Activated naive CD8-positive, alpha-beta T cell treated with anti-CD3 and anti-CD28 coated beads for 36 hours (primary cell): ENCODE measurements at regions not wholly inside any gene's neighbourhood (a gene's known extent, or its start where the extent isn't known, plus 50 kb on each side); places are given as distances from the start of the nearest gene placed in this dataset.

ENCODE experiments used
- DNase-seq: peaks from one replicate; pipeline ENCODE4 v3.0.0; 2021
- H3K27ac Mint-ChIP-seq: one replicate; pipeline ENCODE4 v1.8.0; 2022; ENCODE audit warnings: mild to moderate bottlenecking, moderate library complexity, mixed read lengths
- H3K27me3 Mint-ChIP-seq: one replicate; pipeline ENCODE4 v1.8.0; 2022; ENCODE audit warnings: mild to moderate bottlenecking, mixed read lengths
- H3K36me3 Mint-ChIP-seq: one replicate; pipeline ENCODE4 v1.8.0; 2021; ENCODE audit warnings: mild to moderate bottlenecking, mixed read lengths
- H3K4me1 Mint-ChIP-seq: one replicate; pipeline ENCODE4 v1.8.0; 2021; ENCODE audit warnings: mixed read lengths
- H3K4me3 Mint-ChIP-seq: one replicate; pipeline ENCODE4 v1.8.0; 2022; ENCODE audit warnings: mild to moderate bottlenecking, moderate library complexity, mixed read lengths
- H3K9me3 Mint-ChIP-seq: one replicate; pipeline ENCODE4 v1.8.0; 2022; ENCODE audit warnings: mixed read lengths

DNA sequence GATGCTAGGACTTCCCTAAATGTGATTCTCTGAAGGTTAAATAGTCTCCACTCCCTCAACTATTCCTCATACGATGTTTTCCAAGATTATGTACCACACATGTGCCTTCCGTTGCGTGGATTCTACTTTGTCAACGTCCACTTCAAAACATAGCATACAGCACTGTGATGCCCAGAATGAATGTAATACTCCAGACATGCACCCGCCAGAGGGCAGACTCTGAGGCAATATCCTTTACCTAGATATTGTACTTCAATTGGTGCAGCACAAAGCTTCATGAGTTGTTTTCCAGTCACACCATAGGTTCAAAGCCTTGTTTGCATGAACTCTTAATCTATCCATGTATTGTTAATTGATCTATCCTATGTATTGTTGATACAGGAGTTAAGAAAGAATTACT is 201.0 kb upstream of the NABP1 start:
- Mint-ChIP-seq H3K4me1 (no peaks in the 10 kb centered on the region), H3K9me3 (peaks cover 9% of the 10 kb centered on the region), H3K27ac (no peak overlapping the region), H3K36me3 (no peaks in the 10 kb centered on the region), H3K27me3 (peaks cover 4% of the 10 kb centered on the region), H3K4me3 (no peak overlapping the region)
- no peak for DNase-seq

DNA sequence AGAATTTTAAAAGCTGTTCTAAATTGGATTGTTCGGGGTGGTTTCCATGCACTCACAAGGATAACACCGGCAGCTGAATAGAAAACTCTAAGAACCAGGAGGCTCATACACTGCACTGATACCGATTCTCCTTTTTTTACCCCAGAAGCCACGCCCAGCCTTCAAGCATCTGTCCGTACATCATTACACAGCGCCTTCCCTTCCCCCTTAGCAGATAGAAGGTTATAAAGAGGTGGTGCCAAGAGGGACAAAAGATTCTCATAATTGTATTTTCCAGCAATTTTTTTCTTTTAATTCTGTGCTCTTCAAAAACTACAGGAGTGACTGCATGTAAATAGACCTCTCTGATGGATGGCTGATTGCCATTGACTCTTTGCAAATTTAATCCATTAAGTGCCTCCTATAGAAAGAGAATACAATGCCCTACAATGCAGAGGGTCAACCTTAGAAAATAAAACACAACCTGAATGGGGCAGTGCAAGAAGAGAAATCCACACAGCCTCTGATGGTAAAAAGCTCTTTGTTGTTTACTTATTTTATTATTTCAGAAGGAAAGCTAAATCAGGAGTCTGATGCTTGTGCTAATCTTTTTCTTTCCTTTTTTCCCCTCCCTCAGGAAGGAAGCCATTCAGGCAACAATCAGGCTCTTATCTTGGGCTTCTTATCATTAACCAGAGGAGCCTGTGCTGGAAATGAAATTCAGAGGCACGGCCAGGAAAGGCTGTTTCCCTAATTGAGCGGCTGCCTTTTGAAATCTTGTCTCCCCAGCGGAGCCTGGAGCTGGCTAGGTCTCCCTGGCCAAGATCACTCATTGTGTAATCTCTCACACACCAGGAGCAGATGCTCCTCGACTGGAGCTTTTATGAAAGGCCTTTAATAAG is 198.9 kb upstream of the NABP1 start:
- Mint-ChIP-seq H3K27ac (no peak overlapping the region), H3K4me3 (no peak overlapping the region), H3K9me3 (peaks cover 17% of the 10 kb centered on the region), H3K27me3 (peaks cover 7% of the 10 kb centered on the region), H3K4me1 (no peaks in the 10 kb centered on the region), H3K36me3 (no peaks in the 10 kb centered on the region)
- no peak for DNase-seq

DNA sequence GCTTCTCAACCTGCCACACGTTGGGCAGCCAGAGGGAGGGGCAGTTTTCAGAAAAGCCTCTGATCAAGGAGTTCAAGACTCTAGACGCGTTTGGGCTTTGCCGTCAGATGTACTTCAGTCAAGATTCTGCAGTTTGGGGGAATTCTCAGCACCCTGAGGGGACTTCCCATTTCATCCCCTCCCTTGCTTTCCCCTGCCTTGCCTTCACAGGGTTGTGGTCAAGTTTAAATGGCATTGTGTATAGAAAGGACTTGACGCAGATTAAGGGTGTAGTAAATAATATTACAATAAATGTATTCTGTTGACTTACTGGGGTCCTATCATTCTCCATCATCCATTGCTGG is 198.3 kb upstream of the NABP1 start:
- DNase-seq = no peak
- Mint-ChIP-seq H3K9me3 (peaks cover 17% of the 10 kb centered on the region), H3K4me3 (no peak overlapping the region), H3K27ac (no peak overlapping the region), H3K27me3 (peaks cover 7% of the 10 kb centered on the region), H3K4me1 (no peaks in the 10 kb centered on the region), H3K36me3 (no peaks in the 10 kb centered on the region)

DNA sequence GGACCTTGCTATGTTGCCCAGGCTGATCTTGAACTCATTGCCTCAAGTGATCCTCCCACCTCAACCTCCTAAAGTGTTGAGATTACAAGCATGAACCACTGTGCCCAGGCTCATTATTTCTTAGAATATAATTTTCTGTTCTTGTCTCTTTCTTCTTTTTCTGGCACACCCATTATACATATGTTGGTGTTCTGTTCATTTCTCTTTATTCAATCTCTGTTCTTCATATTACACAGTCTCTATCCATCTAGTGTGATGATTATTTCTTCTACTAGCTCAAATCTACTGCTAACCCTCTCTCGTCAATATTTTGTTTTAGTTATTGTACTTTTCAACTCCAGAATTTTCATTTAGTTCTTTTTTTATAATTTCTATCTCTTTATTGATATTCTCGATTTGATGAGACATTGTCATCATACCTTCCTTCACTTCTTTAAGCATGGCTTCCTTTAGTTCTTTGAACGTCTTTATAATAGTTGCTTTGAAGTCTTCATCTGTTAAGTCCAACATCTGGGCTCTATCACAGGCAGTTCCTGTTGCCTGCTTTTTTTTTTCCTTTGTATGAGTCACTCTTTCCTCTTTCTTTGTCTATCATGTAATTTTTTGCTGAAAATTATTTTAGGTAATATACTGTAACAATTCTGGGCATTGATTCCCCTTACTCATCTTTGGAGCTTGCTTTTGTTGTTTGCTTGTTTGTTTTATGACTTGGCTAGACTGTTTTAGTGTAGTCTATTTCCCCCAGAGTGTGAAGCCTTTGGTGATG is 196.4 kb upstream of the NABP1 start:
- H3K27me3 Mint-ChIP-seq = peaks cover 7% of the 10 kb centered on the region
- no peaks in the 10 kb centered on the region for H3K36me3 Mint-ChIP-seq
- H3K9me3 Mint-ChIP-seq = peaks cover 17% of the 10 kb centered on the region

DNA sequence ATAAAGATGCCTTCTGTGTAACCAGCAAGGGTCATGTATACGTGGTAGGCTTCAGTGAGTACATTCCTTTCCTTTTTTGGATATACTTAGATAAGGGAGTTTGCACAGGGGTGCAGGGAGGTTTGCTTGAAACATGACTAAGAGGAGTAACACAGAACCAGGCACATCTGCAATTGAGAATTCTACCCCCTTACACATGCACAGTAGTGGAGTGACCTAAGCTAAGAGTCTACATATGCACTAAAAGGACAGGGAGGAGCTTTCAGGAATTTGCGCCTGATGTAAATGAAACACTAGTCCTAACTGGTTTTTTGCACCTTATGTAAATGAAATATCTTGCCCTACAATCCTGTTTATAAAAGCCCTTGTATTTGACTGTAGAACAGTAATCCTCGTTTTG is 194.8 kb upstream of the NABP1 start:
- Mint-ChIP-seq H3K36me3 (no peaks in the 10 kb centered on the region), H3K27me3 (peaks cover 7% of the 10 kb centered on the region), H3K4me3 (no peak overlapping the region), H3K27ac (no peak overlapping the region), H3K9me3 (peaks cover 17% of the 10 kb centered on the region), H3K4me1 (peaks cover 3% of the 10 kb centered on the region)
- no peak for DNase-seq

More for the DNA sequence above, 196.4 kb upstream of the NABP1 start:
- no peak for DNase-seq
- Mint-ChIP-seq H3K27ac (no peak overlapping the region), H3K4me3 (no peak overlapping the region), H3K4me1 (no peaks in the 10 kb centered on the region)

DNA sequence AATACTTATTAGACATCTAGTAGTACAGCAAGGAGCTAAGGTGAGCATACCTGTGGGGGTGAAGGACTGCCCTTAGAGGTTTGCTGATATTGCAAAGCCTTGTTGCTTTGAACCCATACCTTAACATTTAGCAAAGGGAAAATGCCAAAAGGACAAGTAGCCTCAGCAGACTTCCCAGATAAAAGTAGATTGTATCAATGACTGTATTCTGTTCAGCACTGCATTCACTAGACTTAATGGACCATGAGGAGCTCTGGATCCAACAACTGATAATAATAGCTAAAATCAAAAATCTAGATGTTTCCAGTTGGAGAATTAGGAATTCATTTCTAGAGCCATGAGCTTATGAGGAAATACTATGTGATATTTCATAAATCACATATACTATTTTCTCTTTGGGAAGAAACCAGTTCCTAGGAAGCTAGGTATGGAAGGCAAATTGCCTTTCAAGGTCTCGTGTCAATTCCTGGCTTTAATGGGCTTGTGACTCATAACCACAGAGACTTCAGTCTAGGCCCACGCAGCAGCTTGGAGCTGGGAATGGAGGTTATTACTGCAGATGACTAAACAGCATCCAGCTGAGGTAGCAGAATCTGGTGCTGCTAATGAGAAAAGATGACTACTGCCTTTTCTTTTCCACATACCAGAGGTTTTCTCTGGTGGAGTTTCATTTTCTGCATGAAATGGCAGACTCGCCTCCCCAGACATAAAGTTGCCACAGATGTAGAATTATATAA is 191.2 kb upstream of the NABP1 start:
- Mint-ChIP-seq H3K9me3 (peaks cover 10% of the 10 kb centered on the region), H3K4me1 (peaks cover 3% of the 10 kb centered on the region), H3K4me3 (no peak overlapping the region), H3K27me3 (peaks cover 6% of the 10 kb centered on the region), H3K36me3 (no peaks in the 10 kb centered on the region), H3K27ac (no peak overlapping the region)
- no peak for DNase-seq

DNA sequence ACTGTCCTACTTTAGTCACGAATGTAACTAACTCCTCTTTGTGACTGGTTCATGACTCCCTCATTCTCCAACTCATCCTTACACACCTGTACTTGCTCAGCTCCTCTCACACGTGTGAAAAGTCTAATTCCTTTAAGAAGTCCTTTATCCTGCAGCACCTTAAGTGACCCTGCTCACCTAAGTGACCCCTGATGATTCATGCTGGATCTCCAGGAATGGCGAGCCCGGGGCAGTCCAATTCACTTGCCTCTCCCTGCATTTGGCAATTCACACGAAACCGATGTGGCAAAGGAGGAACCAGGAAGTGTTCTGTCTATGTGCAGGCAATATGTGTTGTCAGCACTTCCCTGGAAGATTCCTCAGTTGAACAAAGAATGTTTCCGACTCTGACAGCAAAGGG is 189.8 kb upstream of the NABP1 start:
- DNase-seq = no peak
- H3K4me1 Mint-ChIP-seq = peaks cover 3% of the 10 kb centered on the region
- H3K36me3 Mint-ChIP-seq = no peaks in the 10 kb centered on the region
- no peak overlapping the region for H3K27ac Mint-ChIP-seq
- H3K4me3 Mint-ChIP-seq = no peak overlapping the region
- H3K27me3 Mint-ChIP-seq = peaks cover 3% of the 10 kb centered on the region
- H3K9me3 Mint-ChIP-seq = peaks cover 2% of the 10 kb centered on the region

DNA sequence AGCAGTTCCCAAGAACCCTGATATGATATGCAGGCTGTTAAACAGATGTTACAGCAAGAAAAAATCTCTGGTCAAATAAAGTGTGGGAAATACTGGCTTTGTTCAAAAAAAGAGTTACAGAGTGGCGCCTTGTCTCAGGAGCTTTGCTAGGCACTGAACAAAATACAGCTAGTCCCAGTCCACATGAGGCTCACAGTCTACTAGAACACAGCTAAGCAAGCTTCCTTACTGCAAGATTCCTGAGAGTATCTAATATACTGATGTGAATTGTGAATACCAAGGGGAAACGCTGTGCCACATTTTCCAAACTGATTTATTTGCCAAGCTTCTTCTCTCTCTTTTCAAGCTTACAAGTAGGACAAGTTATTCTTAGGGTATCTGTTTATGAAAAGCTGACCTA is 188.8 kb upstream of the NABP1 start:
- H3K4me1 Mint-ChIP-seq = peaks cover 3% of the 10 kb centered on the region
- no peak for DNase-seq
- no peak overlapping the region for H3K27ac Mint-ChIP-seq
- no peaks in the 10 kb centered on the region for H3K9me3 Mint-ChIP-seq
- H3K36me3 Mint-ChIP-seq = no peaks in the 10 kb centered on the region
- H3K4me3 Mint-ChIP-seq = no peak overlapping the region
- H3K27me3 Mint-ChIP-seq = peaks cover 6% of the 10 kb centered on the region

DNA sequence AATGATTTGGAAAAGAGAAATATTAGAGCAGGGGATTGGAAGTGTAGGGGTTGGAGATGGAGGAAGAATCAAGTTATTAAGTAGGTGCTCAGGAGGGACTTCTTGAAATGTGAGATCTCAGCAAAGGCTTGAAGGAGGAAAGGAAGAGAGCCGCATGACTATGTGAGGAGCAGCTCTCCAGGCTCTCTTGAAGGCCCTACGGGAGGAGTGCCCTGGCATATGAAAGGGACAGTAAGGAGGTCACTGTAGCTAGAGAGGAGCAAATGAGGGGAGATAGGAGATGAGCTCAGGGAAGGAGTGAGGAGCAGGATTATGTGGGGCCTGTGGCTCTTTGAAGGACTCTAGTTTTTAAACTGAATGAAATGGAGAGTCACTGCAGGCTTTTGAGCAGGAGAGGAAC is 181.1 kb upstream of the NABP1 start:
- peaks cover 7% of the 10 kb centered on the region for H3K27me3 Mint-ChIP-seq
- no peak overlapping the region for H3K4me3 Mint-ChIP-seq
- no peaks in the 10 kb centered on the region for H3K36me3 Mint-ChIP-seq
- no peaks in the 10 kb centered on the region for H3K4me1 Mint-ChIP-seq
- no peaks in the 10 kb centered on the region for H3K9me3 Mint-ChIP-seq
- no peak overlapping the region for H3K27ac Mint-ChIP-seq
- DNase-seq = no peak

DNA sequence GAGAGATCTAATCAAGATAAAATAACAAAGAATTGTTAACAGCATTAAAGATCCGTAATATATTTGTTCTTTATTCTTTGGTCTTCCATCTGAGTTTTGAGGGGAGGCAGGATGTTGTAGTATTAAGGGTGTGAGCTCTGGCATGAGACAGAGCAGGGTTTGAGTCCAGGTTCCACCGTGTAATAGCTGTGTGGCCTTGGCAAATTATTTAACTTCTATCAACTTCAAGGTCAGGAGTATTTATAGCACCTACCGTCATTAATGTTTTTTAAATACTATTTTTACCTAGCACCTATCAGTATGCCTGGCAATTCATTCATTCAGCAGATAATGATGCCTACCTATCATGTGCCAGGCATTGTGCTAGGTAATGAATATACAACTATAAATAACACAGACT is 180.1 kb upstream of the NABP1 start:
- no peaks in the 10 kb centered on the region for H3K36me3 Mint-ChIP-seq
- no peaks in the 10 kb centered on the region for H3K4me1 Mint-ChIP-seq
- no peak overlapping the region for H3K27ac Mint-ChIP-seq
- no peak overlapping the region for H3K4me3 Mint-ChIP-seq
- H3K9me3 Mint-ChIP-seq = no peaks in the 10 kb centered on the region
- peaks cover 7% of the 10 kb centered on the region for H3K27me3 Mint-ChIP-seq
- DNase-seq = no peak

DNA sequence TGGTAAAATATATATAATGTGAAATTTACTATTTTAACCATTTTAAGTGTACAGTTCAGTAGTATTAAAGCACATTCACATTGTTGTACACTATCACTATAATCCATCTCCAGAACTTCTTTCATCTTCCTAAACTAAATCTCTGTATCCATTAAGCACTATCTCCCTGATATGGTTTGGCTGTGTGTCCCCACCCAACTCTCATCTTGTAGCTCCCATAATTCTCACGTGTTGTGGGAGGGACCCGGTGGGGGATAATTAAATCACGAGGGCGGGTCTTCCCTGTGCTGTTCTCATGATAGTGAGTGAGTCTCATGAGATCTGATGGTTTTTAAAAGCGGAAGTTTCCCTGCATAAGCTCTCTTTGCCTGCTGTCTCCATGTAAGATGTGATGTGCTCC is 178.9 kb upstream of the NABP1 start:
- Mint-ChIP-seq H3K27me3 (peaks cover 5% of the 10 kb centered on the region), H3K36me3 (no peaks in the 10 kb centered on the region), H3K27ac (no peak overlapping the region), H3K4me1 (no peaks in the 10 kb centered on the region), H3K4me3 (no peak overlapping the region), H3K9me3 (no peaks in the 10 kb centered on the region)
- no peak for DNase-seq

DNA sequence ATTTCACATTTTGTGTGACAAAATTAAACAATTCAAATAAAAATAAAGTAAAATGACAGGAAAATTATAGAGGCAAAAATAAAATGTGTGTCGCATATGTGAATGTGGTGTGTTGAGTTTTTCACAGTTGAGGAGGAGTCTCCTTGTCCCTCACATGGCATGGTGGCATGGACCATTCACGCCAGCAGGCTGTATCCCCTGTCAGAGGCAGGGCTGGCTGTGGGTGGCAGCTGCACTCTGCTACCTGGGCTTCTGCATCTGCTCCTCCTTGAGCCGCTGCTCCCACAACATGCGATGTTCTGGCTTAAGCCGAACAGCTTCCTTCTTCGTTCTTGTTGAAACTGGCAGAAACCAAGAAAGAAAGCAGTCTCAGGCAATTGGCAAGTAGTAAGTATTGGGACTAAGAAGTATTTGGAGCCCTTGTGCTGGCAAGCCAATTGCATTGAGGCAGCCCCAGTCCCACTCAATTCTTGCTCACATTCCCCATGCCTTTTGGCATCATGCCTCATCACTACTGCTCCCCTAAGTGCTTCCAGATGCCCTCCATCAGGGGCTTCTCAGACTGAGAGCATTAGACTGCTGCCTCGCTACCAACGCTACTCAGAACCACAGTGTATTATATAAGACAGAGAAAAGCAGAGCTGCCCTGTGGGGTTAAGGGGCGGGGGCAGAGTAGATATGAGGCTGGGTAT is 177.9 kb upstream of the NABP1 start:
- Mint-ChIP-seq H3K9me3 (no peaks in the 10 kb centered on the region), H3K4me3 (no peak overlapping the region), H3K4me1 (no peaks in the 10 kb centered on the region), H3K36me3 (no peaks in the 10 kb centered on the region), H3K27me3 (no peaks in the 10 kb centered on the region), H3K27ac (no peak overlapping the region)
- DNase-seq = no peak

DNA sequence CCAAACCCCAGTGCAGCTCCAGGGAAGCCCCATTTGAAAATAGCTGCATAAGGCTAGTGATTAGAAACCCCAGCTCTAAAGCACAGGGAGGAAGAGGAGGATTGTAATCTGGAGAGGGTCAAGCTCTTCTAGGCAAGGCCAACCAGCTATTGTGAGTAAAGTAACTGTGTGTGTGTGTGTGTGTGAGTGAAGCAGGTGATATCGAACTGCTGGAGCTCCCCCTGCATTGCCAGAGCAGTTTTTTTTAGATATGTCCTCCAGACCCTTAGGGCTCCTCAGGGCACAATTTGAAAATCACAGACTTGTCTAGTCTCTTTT is 177.4 kb upstream of the NABP1 start:
- H3K27ac Mint-ChIP-seq = no peak overlapping the region
- H3K9me3 Mint-ChIP-seq = no peaks in the 10 kb centered on the region
- no peak overlapping the region for H3K4me3 Mint-ChIP-seq
- DNase-seq = no peak
- no peaks in the 10 kb centered on the region for H3K27me3 Mint-ChIP-seq
- H3K36me3 Mint-ChIP-seq = no peaks in the 10 kb centered on the region
- no peaks in the 10 kb centered on the region for H3K4me1 Mint-ChIP-seq

DNA sequence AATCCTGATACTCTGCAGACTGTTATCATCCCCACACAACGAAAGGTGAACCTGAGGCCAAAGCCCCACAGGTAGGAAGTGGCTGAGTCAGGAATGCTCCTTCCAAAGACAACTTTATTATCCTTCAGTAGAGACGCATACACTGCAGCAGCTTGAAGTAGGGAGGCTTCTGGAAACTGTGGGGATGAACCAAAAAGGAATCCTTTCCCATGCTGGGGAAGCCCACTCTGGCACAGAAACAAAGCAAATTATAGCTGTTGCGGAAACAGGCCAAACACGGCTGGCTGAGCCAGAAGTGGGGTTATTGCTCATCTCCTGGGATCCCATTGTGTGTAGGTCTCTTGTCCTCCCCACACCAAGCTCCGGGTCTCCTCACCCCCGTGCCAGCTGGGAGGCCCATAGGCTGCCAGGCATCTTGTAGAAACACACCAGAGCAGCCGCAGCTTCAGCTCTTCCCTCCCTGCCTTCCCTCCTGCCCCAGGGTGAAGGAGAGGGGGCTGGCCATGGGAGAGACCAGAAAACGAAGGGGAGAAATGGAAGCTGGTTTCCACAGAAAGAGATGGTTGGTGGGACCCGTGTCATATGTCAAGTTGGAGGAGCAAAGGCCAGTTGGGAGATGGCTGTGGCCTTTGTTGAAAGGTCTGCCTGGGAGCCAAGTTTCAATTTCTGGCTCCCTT is 176.9 kb upstream of the NABP1 start:
- Mint-ChIP-seq H3K36me3 (no peaks in the 10 kb centered on the region), H3K27ac (no peak overlapping the region), H3K4me3 (no peak overlapping the region), H3K9me3 (no peaks in the 10 kb centered on the region), H3K4me1 (no peaks in the 10 kb centered on the region), H3K27me3 (no peaks in the 10 kb centered on the region)
- no peak for DNase-seq
